Liver (tissue), 8 donors: ENCODE measurements at regions not wholly inside any gene's neighbourhood (a gene's known extent, or its start where the extent isn't known, plus 50 kb on each side); places are given as distances from the start of the nearest gene placed in this dataset.

Experiments
- DNase-seq: peaks from one replicate; pipeline ENCODE4 v3.0.0-alpha.2; 2017; ENCODE audit warnings: low spot score
- H3K27ac ChIP-seq, 2 donors: one replicate each; pipeline ENCODE4 v1.7.0; 2013; ENCODE audit warnings: inconsistent platforms in 2 of 2, low read length in 2 of 2, control low read depth in 1 of 2, low read depth in 1 of 2, mild to moderate bottlenecking in 1 of 2
- H3K27me3 ChIP-seq, 4 donors: one replicate each; pipeline versions ENCODE4 v1.6.1 to v1.7.0; 2013; ENCODE audit warnings: low read length in 3 of 4, inconsistent platforms in 1 of 4, mild to moderate bottlenecking in 1 of 4, moderate library complexity in 1 of 4; ENCODE audit not compliant: control insufficient read depth in 4 of 4, insufficient read depth in 4 of 4
- H3K36me3 ChIP-seq, 4 donors: one replicate each; pipeline versions ENCODE4 v1.6.1 to v1.7.0; 2013; ENCODE audit warnings: low read length in 3 of 4, mild to moderate bottlenecking in 3 of 4, low read depth in 1 of 4, moderate library complexity in 1 of 4; ENCODE audit not compliant: control insufficient read depth in 4 of 4, insufficient read depth in 3 of 4
- H3K4me1 ChIP-seq, 4 donors: one replicate each; pipeline versions ENCODE4 v1.6.1 to v1.7.0; 2013; ENCODE audit warnings: low read length in 3 of 4, mild to moderate bottlenecking in 3 of 4, moderate library complexity in 1 of 4; ENCODE audit not compliant: control insufficient read depth in 4 of 4, insufficient read depth in 4 of 4
- H3K4me3 ChIP-seq, 3 donors: one replicate each; pipeline versions ENCODE4 v1.6.1 to v1.7.0; 2013; ENCODE audit warnings: low read length in 3 of 3, control low read depth in 1 of 3, low read depth in 1 of 3, mild to moderate bottlenecking in 1 of 3
- H3K9ac ChIP-seq, 2 donors: one replicate each; pipeline ENCODE4 v1.7.0; 2013; ENCODE audit warnings: low read length in 2 of 2, mild to moderate bottlenecking in 2 of 2, moderate library complexity in 2 of 2, control low read depth in 1 of 2, low read depth in 1 of 2
- H3K9me3 ChIP-seq, 4 donors: one replicate each; pipeline versions ENCODE4 v1.6.1 to v1.7.0; 2013; ENCODE audit warnings: low read length in 3 of 4; ENCODE audit not compliant: control insufficient read depth in 4 of 4
- EGR1 ChIP-seq, 2 donors: IDR thresholded peaks; 2 replicates each; pipeline ENCODE4 v1.6.1; 2016 to 2018; ENCODE audit warnings: antibody characterized with exemption in 2 of 2, low read depth in 2 of 2
- FOXA1 ChIP-seq: IDR thresholded peaks from 2 replicates; pipeline ENCODE4 v1.6.1; 2016; ENCODE audit warnings: antibody characterized with exemption
- FOXA2 ChIP-seq: IDR thresholded peaks from 2 replicates; pipeline ENCODE4 v1.6.1; 2016; ENCODE audit warnings: antibody characterized with exemption
- GABPA ChIP-seq, 2 donors: IDR thresholded peaks in 1 of 2; conservative IDR thresholded peaks in 1 of 2; 2 replicates each; pipeline ENCODE4 v1.6.1; 2016; ENCODE audit warnings: antibody characterized with exemption in 2 of 2, mild to moderate bottlenecking in 1 of 2, moderate library complexity in 1 of 2
- HNF4A ChIP-seq, 2 donors: conservative IDR thresholded peaks; 2 replicates each; pipeline ENCODE4 v1.6.1; 2016; ENCODE audit warnings: antibody characterized with exemption in 2 of 2, mild to moderate bottlenecking in 2 of 2
- HNF4G ChIP-seq: IDR thresholded peaks from 2 replicates; pipeline ENCODE4 v1.6.1; 2016; ENCODE audit warnings: antibody characterized with exemption
- JUND ChIP-seq, 2 donors: IDR thresholded peaks; 2 replicates each; pipeline ENCODE4 v1.6.1; 2016; ENCODE audit warnings: antibody characterized with exemption in 2 of 2
- NR2F2 ChIP-seq: IDR thresholded peaks from 2 replicates; pipeline ENCODE4 v1.6.1; 2016; ENCODE audit warnings: antibody characterized with exemption
- RAD21 ChIP-seq, 2 donors: IDR thresholded peaks; 2 replicates each; pipeline ENCODE4 v1.6.1; 2016; ENCODE audit warnings: antibody characterized with exemption in 2 of 2, mild to moderate bottlenecking in 2 of 2
- RXRA ChIP-seq, 2 donors: IDR thresholded peaks; 2 replicates each; pipeline ENCODE4 v1.6.1; 2017 to 2018; ENCODE audit warnings: antibody characterized with exemption in 2 of 2, mild to moderate bottlenecking in 1 of 2
- SP1 ChIP-seq: IDR thresholded peaks from 2 replicates; pipeline ENCODE4 v1.6.1; 2018; ENCODE audit warnings: antibody characterized with exemption, mild to moderate bottlenecking
- TAF1 ChIP-seq: conservative IDR thresholded peaks from 2 replicates; pipeline ENCODE4 v1.6.1; 2016; ENCODE audit warnings: antibody characterized with exemption, mild to moderate bottlenecking
- YY1 ChIP-seq: IDR thresholded peaks from 2 replicates; pipeline ENCODE4 v1.6.1; 2016; ENCODE audit warnings: antibody characterized with exemption, mild to moderate bottlenecking
- WGBS: extraction: QIAGEN DNeasy Blood & Tissue Kit; methylation state at CpG from one replicate; pipeline ENCODE4 v1.1.7; 2013; 5-methylcytosine and 5-hydroxymethylcytosine counted together
- TF ChIP-seq, protein P1 (sequence below): IDR thresholded peaks from 2 replicates; pipeline ENCODE4 v1.6.1; 2016; ENCODE audit warnings: antibody characterized with exemption
- TF ChIP-seq, protein P2 (sequence below): IDR thresholded peaks from 2 replicates; pipeline ENCODE4 v1.6.1; 2016; ENCODE audit warnings: antibody characterized with exemption
- TF ChIP-seq, protein P3 (sequence below): IDR thresholded peaks from 2 replicates; pipeline ENCODE4 v1.6.1; 2016; ENCODE audit warnings: antibody characterized with exemption, mild to moderate bottlenecking
- TF ChIP-seq, protein P4 (sequence below): IDR thresholded peaks from 2 replicates; pipeline ENCODE4 v1.6.1; 2016; ENCODE audit warnings: antibody characterized with exemption
- TF ChIP-seq, protein P5 (sequence below): fragments of 150-350 bp; IDR thresholded peaks from 2 replicates; pipeline ENCODE4 v1.5.1; 2017; ENCODE audit warnings: improper control_type of control experiment, low read depth, low read length; ENCODE audit not compliant: missing input control
- donor health status: healthy.
- donor health status: healthy.
- donor health status: healthy.
- donor health status: healthy.
- donor health status: healthy.

DNA sequence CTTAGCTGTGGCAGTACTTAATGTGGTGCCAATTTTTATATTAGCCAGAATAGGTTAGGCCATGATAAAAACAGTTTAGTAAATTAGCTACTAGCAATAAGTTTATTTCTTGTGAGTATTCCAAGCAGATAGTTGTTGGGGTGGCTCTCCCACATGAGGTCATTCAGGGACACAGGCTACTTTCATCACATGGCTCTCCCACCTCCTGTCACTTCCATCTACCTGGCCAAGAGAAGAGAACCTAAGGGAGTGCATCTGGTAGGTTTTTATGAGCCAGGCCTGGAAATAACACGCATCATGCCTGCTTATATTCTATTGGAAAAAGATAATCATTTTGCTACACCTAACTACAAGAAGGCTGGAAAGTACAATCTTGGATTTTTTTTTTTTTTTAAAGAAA lies 161.4 kb upstream of the CCNH start:
- Histone ChIP-seq H3K4me1 (no peaks in the 10 kb centered on the region), H3K27ac (no peak overlapping the region), H3K4me3 (no peak overlapping the region), H3K27me3 (no peaks in the 10 kb centered on the region), H3K9me3 (no peaks in the 10 kb centered on the region), H3K36me3 (no peaks in the 10 kb centered on the region), H3K9ac (no peak overlapping the region)
- TF ChIP-seq HNF4A (conservative IDR thresholded peaks at IDR 0.05) (no peak), FOXA2 (no peak), TAF1 (no peak), HNF4G (no peak), EGR1 (IDR thresholded peaks at IDR 0.05; ENCODE audit: low read depth in 2 of 2) (no peak), FOXA1 (no peak), NR2F2 (no peak), YY1 (no peak), JUND (IDR thresholded peaks at IDR 0.05) (no peak), RAD21 (IDR thresholded peaks at IDR 0.05) (no peak), SP1 (no peak), RXRA (IDR thresholded peaks at IDR 0.05) (no peak), GABPA (IDR thresholded peaks at IDR 0.05 in 1 of 2, conservative IDR thresholded peaks at IDR 0.05 in 1 of 2) (no peak)
- TF ChIP-seq, protein P1, sequence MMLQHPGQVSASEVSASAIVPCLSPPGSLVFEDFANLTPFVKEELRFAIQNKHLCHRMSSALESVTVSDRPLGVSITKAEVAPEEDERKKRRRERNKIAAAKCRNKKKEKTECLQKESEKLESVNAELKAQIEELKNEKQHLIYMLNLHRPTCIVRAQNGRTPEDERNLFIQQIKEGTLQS: no peak
- TF ChIP-seq, protein P2, sequence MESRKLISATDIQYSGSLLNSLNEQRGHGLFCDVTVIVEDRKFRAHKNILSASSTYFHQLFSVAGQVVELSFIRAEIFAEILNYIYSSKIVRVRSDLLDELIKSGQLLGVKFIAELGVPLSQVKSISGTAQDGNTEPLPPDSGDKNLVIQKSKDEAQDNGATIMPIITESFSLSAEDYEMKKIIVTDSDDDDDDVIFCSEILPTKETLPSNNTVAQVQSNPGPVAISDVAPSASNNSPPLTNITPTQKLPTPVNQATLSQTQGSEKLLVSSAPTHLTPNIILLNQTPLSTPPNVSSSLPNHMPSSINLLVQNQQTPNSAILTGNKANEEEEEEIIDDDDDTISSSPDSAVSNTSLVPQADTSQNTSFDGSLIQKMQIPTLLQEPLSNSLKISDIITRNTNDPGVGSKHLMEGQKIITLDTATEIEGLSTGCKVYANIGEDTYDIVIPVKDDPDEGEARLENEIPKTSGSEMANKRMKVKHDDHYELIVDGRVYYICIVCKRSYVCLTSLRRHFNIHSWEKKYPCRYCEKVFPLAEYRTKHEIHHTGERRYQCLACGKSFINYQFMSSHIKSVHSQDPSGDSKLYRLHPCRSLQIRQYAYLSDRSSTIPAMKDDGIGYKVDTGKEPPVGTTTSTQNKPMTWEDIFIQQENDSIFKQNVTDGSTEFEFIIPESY: no peak
- TF ChIP-seq, protein P3, sequence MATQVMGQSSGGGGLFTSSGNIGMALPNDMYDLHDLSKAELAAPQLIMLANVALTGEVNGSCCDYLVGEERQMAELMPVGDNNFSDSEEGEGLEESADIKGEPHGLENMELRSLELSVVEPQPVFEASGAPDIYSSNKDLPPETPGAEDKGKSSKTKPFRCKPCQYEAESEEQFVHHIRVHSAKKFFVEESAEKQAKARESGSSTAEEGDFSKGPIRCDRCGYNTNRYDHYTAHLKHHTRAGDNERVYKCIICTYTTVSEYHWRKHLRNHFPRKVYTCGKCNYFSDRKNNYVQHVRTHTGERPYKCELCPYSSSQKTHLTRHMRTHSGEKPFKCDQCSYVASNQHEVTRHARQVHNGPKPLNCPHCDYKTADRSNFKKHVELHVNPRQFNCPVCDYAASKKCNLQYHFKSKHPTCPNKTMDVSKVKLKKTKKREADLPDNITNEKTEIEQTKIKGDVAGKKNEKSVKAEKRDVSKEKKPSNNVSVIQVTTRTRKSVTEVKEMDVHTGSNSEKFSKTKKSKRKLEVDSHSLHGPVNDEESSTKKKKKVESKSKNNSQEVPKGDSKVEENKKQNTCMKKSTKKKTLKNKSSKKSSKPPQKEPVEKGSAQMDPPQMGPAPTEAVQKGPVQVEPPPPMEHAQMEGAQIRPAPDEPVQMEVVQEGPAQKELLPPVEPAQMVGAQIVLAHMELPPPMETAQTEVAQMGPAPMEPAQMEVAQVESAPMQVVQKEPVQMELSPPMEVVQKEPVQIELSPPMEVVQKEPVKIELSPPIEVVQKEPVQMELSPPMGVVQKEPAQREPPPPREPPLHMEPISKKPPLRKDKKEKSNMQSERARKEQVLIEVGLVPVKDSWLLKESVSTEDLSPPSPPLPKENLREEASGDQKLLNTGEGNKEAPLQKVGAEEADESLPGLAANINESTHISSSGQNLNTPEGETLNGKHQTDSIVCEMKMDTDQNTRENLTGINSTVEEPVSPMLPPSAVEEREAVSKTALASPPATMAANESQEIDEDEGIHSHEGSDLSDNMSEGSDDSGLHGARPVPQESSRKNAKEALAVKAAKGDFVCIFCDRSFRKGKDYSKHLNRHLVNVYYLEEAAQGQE: no peak
- TF ChIP-seq, protein P4, sequence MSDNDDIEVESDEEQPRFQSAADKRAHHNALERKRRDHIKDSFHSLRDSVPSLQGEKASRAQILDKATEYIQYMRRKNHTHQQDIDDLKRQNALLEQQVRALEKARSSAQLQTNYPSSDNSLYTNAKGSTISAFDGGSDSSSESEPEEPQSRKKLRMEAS: no peak
- TF ChIP-seq, protein P5, sequence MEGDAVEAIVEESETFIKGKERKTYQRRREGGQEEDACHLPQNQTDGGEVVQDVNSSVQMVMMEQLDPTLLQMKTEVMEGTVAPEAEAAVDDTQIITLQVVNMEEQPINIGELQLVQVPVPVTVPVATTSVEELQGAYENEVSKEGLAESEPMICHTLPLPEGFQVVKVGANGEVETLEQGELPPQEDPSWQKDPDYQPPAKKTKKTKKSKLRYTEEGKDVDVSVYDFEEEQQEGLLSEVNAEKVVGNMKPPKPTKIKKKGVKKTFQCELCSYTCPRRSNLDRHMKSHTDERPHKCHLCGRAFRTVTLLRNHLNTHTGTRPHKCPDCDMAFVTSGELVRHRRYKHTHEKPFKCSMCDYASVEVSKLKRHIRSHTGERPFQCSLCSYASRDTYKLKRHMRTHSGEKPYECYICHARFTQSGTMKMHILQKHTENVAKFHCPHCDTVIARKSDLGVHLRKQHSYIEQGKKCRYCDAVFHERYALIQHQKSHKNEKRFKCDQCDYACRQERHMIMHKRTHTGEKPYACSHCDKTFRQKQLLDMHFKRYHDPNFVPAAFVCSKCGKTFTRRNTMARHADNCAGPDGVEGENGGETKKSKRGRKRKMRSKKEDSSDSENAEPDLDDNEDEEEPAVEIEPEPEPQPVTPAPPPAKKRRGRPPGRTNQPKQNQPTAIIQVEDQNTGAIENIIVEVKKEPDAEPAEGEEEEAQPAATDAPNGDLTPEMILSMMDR: no peak
- DNase-seq: no peak
- WGBS: 77% methylated on average over 1 of the region's 1 CpG

DNA sequence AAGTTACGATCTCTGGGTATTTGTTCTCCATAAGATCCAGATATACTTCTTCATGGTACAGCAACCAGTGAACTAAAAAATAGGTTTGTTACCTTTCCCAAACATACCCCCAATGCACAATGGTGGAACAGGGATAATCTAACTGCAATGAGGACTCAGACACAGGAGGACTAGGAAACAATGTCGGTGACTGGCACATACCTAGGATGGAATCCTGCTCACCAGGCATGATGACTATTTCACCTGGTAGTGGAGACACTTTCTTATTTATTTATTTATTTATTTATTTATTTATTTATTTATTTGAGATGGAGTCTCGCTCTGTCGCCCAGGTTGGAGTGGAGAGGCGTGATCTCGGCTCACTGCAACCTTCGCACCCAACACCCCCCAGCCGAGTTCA lies 159.9 kb upstream of the CCNH start:
- Histone ChIP-seq H3K9ac (no peak overlapping the region), H3K27me3 (no peaks in the 10 kb centered on the region), H3K36me3 (no peaks in the 10 kb centered on the region), H3K4me3 (no peak overlapping the region), H3K4me1 (no peaks in the 10 kb centered on the region), H3K27ac (no peak overlapping the region), H3K9me3 (no peaks in the 10 kb centered on the region)
- DNase-seq: no peak
- whole genome bisulfite sequencing: 93% methylated on average over 8 of the region's 8 CpGs
- no peak for TF ChIP-seq RXRA (IDR thresholded peaks at IDR 0.05)
- TF ChIP-seq FOXA1: no peak
- no peak for TF ChIP-seq FOXA2
- no peak for TF ChIP-seq HNF4G
- no peak for TF ChIP-seq JUND (IDR thresholded peaks at IDR 0.05)
- TF ChIP-seq NR2F2: no peak
- TF ChIP-seq, protein P3: no peak
- TF ChIP-seq, protein P4: no peak
- TF ChIP-seq, protein P5: no peak
- no peak for TF ChIP-seq EGR1 (IDR thresholded peaks at IDR 0.05; ENCODE audit: low read depth in 2 of 2)
- no peak for TF ChIP-seq YY1
